ENCODE measurements at regions not wholly inside any gene's neighbourhood (a gene's known extent, or its start where the extent isn't known, plus 50 kb on each side); places are given as distances from the start of the nearest gene placed in this dataset.

DNA sequence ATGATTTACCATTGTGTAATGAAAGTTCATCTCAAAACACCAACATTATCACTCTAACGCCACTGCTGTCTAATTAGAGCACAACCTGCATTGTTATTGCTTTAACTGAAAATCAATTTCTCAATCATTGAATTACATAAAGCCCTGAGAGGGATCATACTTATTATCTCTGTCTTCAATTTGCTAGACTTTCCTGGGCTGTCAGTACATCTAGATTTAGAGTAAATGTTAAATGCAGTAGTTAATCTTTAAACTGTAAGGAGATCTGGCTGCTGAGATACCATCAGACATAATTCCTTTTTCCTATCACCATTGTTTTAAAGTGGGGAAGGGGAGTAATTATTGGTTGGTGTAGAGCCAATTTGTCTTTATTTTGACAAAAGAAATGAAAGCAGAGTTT is 1995.1 kb downstream of the MRPL39 start:
- Histone ChIP-seq H4K20me1 (replicated peaks in 1 of 2; ENCODE audit: control insufficient read depth in 1 of 2, insufficient read depth in 2 of 2, low read length in 2 of 2) (no peaks in the 10 kb centered on the region), H3K79me1 (ENCODE audit: low read depth, low read length) (no peaks in the 10 kb centered on the region), H2AFZ (ENCODE audit: low read length) (no peak overlapping the region), H3K18ac (ENCODE audit: extremely low read depth, low read length) (no peak overlapping the region), H3K4me1 (replicated peaks in 1 of 4; ENCODE audit: control insufficient read depth in 3 of 4, insufficient read depth in 4 of 4, low read length in 3 of 4) (no peaks in the 10 kb centered on the region), H4K5ac (ENCODE audit: insufficient read length, low read depth, low read length) (no peak overlapping the region), H2BK120ac (replicated peaks; ENCODE audit: low read depth, low read length) (no peak overlapping the region), H3K56ac (replicated peaks; ENCODE audit: insufficient read length, low read depth, low read length) (no peak overlapping the region), H3K9ac (replicated peaks in 1 of 4; ENCODE audit: extremely low read depth in 1 of 4, low read depth in 3 of 4, low read length in 3 of 4) (no peak overlapping the region), H2BK15ac (ENCODE audit: low read length) (no peak overlapping the region), H3K23ac (ENCODE audit: insufficient read length) (no peak overlapping the region), H2BK20ac (ENCODE audit: low read length) (no peak overlapping the region), H3K79me2 (ENCODE audit: control insufficient read depth in 1 of 2, insufficient read depth in 2 of 2, low read length in 2 of 2) (no peaks in the 10 kb centered on the region), H3K9me3 (ENCODE audit: insufficient read depth in 2 of 2, low read depth in 1 of 2, low read length in 1 of 2) (no peaks in the 10 kb centered on the region), H3K27ac (ENCODE audit: low read depth, low read length) (no peak overlapping the region), H3K27me3 (replicated peaks in 1 of 4; ENCODE audit: control insufficient read depth in 3 of 4, extremely low read depth in 1 of 4, insufficient read depth in 3 of 4, low read length in 3 of 4) (no peaks in the 10 kb centered on the region), H3K4ac (replicated peaks; ENCODE audit: insufficient read length, low read depth, low read length) (no peak overlapping the region), H4K91ac (replicated peaks; ENCODE audit: insufficient read length, low read length) (no peak overlapping the region), H3K14ac (ENCODE audit: insufficient read length) (no peak overlapping the region), H2BK12ac (ENCODE audit: low read depth, low read length) (no peak overlapping the region), H2BK5ac (ENCODE audit: low read depth, low read length) (no peak overlapping the region), H3K4me2 (ENCODE audit: insufficient read depth in 1 of 2, low read depth in 2 of 2, low read length in 2 of 2) (no peak overlapping the region), H2AK5ac (ENCODE audit: low read depth, low read length) (no peak overlapping the region), H3K4me3 (ENCODE audit: extremely low read depth in 1 of 4, insufficient read depth in 2 of 4, low read depth in 3 of 4, low read length in 4 of 4) (no peak overlapping the region), H3K36me3 (ENCODE audit: control insufficient read depth in 2 of 4, insufficient read depth in 4 of 4, low read length in 3 of 4) (no peaks in the 10 kb centered on the region), H3K23me2 (ENCODE audit: low read depth, low read length) (no peaks in the 10 kb centered on the region), H4K8ac (ENCODE audit: extremely low read depth, insufficient read depth, low read length) (no peak overlapping the region)
- 96% methylated on average over 1 of the region's 1 CpG; no CpG with 5 or more reads in 1 of the 2 experiments for WGBS, 2 experiments (ENCODE audit: extremely low coverage in 1 of 2, insufficient coverage in 1 of 2, insufficient read length in 1 of 2, insufficient replicate concordance in 2 of 2, low coverage in 1 of 2, low lambda C conversion rate in 2 of 2, missing lambda C conversion rate in 1 of 2)
- TF ChIP-seq BRCA1 (IDR thresholded peaks at IDR 0.05; ENCODE audit: low read depth, low read length): no peak
- TF ChIP-seq POU5F1 (IDR thresholded peaks at IDR 0.05; ENCODE audit: low read depth, low read length): no peak
- TF ChIP-seq, protein P1, sequence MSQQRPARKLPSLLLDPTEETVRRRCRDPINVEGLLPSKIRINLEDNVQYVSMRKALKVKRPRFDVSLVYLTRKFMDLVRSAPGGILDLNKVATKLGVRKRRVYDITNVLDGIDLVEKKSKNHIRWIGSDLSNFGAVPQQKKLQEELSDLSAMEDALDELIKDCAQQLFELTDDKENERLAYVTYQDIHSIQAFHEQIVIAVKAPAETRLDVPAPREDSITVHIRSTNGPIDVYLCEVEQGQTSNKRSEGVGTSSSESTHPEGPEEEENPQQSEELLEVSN (IDR thresholded peaks at IDR 0.05): no peak
- ChIA-PET CTCF (ENCODE audit: partially characterized antibody) (no interaction called here), POLR2A (ENCODE audit: partially characterized antibody) (no interaction called here)
- FAIRE-seq (no peak), DNase-seq (ENCODE audit: low read depth in 1 of 2, low spot score in 2 of 2) (no peak)
